HUES6 (cell line): ENCODE measurements at regions not wholly inside any gene's neighbourhood (a gene's known extent, or its start where the extent isn't known, plus 50 kb on each side); places are given as distances from the start of the nearest gene placed in this dataset.

Experiments used
- H3K27ac ChIP-seq: 2 replicates; pipeline ENCODE4 v1.7.0; 2013; ENCODE audit warnings: low read depth, mild to moderate bottlenecking, low read length, inconsistent platforms
- H3K27me3 ChIP-seq: 2 replicates; pipeline ENCODE4 v1.6.1; 2013; ENCODE audit warnings: low read length; ENCODE audit not compliant: control insufficient read depth, insufficient read depth
- H3K36me3 ChIP-seq: 2 replicates; pipeline ENCODE4 v1.6.1; 2013; ENCODE audit warnings: low read length; ENCODE audit not compliant: control insufficient read depth, insufficient read depth
- H3K4me1 ChIP-seq: 2 replicates; pipeline ENCODE4 v1.6.1; 2013; ENCODE audit warnings: low read length; ENCODE audit not compliant: control insufficient read depth, insufficient read depth
- H3K4me3 ChIP-seq: 2 replicates; pipeline ENCODE4 v1.5.1; 2013; ENCODE audit warnings: low read depth, low read length
- H3K9ac ChIP-seq: one replicate; pipeline ENCODE4 v1.6.1; 2013; ENCODE audit warnings: mild to moderate bottlenecking, low read length
- H3K9me3 ChIP-seq: 2 replicates; pipeline ENCODE4 v1.6.1; 2013; ENCODE audit warnings: low read depth, low read length; ENCODE audit not compliant: control insufficient read depth, insufficient read depth

DNA sequence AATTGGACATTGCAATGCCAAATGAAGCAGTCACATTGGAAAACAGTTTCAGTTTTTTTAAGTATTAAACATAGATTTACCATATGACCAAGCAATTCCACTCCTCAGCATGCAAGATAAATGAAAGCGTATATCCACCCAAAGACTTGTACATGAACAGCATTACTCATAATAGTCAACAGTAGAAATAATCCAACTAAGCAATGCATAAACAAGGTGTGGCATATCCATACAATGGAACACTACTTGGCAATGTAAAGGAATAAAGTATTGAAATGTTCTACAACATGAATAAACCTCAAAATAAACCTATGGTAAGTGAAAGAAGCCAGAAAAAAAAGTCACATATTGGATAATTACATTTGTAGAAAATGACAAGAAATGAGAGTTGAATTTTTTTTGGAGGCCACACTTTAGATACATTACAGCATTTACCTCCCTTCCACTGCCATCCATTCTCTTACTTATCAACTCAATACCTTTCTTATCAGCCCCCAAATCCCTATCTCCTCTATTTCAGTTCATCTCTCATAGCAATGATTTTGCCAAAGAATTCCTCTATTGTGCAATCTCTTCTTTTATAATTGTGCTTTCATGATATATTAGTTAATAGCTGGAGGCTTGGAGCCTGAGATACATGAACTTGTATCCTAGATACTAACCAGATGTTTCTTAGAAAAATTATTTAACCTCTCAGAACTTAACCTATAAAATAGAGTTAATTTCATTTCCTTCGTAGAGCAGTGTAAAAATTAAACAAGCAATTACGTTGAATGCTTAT, 414.2 kb upstream of the C1orf87 start:
- Histone ChIP-seq H3K9me3 (peaks cover 3% of the 10 kb centered on the region), H3K36me3 (no peaks in the 10 kb centered on the region), H3K9ac (no peak overlapping the region), H3K27me3 (no peaks in the 10 kb centered on the region), H3K4me1 (no peaks in the 10 kb centered on the region; the same call in 1 of the 2 replicates), H3K4me3 (no peak overlapping the region), H3K27ac (no peak overlapping the region)

DNA sequence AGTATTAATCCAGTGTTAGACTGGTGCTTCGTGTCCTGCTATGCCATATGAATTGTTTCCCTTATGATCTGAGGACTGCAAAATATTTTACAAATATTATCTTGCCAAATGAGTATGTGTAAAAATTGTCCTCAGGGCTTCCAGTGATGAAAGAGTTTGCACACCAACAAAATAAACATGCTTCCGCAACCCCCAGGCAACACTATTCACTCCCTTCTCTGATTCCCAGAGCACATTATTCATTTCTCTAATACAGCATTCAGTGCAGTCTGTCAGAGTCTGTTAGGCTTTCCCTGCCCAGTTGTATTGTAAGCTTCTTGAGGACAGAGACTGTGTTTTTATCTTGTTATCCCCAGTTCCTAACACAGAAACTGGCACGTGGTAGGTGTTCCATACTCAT, 409.9 kb upstream of the C1orf87 start:
- Histone ChIP-seq H3K36me3 (no peaks in the 10 kb centered on the region), H3K4me1 (no peaks in the 10 kb centered on the region), H3K4me3 (no peak overlapping the region), H3K27ac (no peak overlapping the region), H3K27me3 (no peaks in the 10 kb centered on the region), H3K9me3 (0 out of 2 replicates have a peak, but pooled peaks cover 2% of the 10 kb centered on the region), H3K9ac (no peak overlapping the region)

DNA sequence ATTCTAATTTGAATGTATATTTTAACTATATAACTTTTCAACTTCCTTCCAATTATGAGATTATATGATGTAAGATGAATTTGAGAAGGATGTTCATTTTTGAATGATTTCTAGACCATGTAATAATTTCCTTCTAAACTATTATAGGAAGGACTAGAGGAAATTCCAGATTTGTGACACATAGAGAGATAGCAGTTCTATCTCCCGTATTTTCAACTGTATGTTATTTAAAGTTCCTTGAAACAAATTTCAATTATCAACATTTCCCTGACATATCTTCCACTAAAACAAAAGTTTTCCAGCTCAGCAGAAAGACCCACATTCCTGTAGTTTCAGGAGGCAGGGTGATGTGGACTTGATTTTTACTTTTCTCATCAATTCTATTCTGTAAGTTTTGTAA, 396.7 kb upstream of the C1orf87 start:
- no peaks in the 10 kb centered on the region for H3K36me3 ChIP-seq
- no peak overlapping the region for H3K27ac ChIP-seq
- H3K9me3 ChIP-seq: no peaks in the 10 kb centered on the region
- H3K9ac ChIP-seq: no peak overlapping the region
- H3K4me1 ChIP-seq: no peaks in the 10 kb centered on the region
- H3K4me3 ChIP-seq: no peak overlapping the region
- H3K27me3 ChIP-seq: no peaks in the 10 kb centered on the region

GRCh38 chr1:60463786-60464185, 390.2 kb upstream of the C1orf87 start:
- Histone ChIP-seq H3K36me3 (no peaks in the 10 kb centered on the region), H3K27ac (no peak overlapping the region), H3K4me3 (no peak overlapping the region), H3K9ac (no peak overlapping the region), H3K27me3 (no peaks in the 10 kb centered on the region), H3K9me3 (no peaks in the 10 kb centered on the region), H3K4me1 (no peaks in the 10 kb centered on the region)

DNA sequence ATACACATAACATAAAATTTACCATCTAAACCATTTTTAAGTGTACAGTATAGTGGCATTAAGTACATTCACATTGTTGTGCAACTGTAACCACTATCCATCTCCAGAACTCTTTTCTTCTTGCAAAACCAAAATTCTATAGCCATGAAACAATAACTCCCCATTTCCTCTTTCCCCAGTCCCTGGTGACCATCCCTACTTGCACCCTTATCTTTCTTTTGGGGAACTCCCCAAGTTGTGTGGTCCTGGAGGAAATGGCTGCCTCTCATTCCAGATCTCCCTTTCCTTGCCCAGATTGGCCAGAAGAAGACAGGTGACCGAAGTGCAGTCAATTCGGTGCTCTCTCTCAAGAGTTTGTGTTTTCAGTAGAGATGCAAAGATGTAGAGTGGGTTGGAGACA, 389.6 kb upstream of the C1orf87 start:
- Histone ChIP-seq H3K27me3 (no peaks in the 10 kb centered on the region), H3K4me1 (no peaks in the 10 kb centered on the region)

DNA sequence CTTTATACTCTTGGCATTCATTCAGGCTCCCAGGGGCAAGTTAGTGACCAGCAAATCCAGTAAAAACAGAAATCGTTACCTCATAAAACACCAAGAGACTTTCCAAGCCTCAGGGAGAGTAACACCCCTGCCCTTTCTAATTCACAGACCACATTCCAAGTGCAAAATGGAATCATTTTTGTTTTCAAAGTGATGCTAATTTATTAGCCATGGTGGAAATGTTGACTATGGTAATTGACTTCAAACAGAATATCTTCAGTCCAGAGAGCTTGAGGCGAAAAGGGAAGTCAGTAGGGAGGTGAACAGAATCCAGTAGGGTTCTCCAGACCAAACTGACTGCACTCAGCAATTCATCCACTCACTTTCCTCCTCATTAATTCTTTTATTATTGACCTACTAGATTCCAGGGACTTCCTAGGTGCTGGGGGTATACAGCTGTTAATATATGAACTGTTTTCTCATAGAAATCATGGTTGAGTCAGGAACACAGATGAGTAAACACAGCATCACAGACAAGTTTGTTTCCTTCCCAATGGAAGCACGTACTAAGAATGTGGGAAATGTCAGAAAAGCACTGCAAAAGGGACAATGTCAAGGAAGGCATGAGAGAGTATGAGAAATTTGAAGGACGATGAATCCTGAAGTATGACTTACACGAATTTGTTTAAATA, 388.5 kb upstream of the C1orf87 start:
- H3K9me3 ChIP-seq: no peaks in the 10 kb centered on the region
- no peak overlapping the region for H3K4me3 ChIP-seq
- no peaks in the 10 kb centered on the region for H3K27me3 ChIP-seq
- H3K27ac ChIP-seq: no peak overlapping the region
- H3K4me1 ChIP-seq: no peaks in the 10 kb centered on the region
- no peak overlapping the region for H3K9ac ChIP-seq
- no peaks in the 10 kb centered on the region for H3K36me3 ChIP-seq

More for the DNA sequence above, 389.6 kb upstream of the C1orf87 start:
- Histone ChIP-seq H3K27ac (no peak overlapping the region), H3K36me3 (no peaks in the 10 kb centered on the region), H3K9ac (no peak overlapping the region), H3K9me3 (no peaks in the 10 kb centered on the region), H3K4me3 (no peak overlapping the region)

DNA sequence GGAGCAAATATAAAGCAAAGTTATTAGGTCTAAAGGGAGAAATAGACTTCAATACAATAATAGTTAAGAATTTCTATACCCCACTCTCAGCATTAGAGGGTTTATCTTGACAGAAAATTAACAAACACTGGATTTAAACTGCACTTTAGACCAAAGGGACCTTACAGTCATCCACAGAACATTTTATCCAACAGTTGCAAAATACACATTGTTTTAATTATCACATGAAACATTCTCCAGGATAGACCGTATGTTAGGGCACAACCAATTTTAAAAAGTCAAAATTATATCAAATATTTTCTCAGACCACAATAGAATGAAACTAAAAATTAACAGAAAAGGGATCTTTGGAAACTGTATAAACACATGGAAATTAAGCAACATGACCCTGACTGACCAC, 384.5 kb upstream of the C1orf87 start:
- no peaks in the 10 kb centered on the region for H3K27me3 ChIP-seq
- no peaks in the 10 kb centered on the region for H3K4me1 ChIP-seq
- H3K27ac ChIP-seq: no peak overlapping the region
- H3K9me3 ChIP-seq: no peaks in the 10 kb centered on the region
- H3K36me3 ChIP-seq: no peaks in the 10 kb centered on the region
- H3K9ac ChIP-seq: no peak overlapping the region
- no peak overlapping the region for H3K4me3 ChIP-seq

- no peak overlapping the region for H3K9ac ChIP-seq
- no peaks in the 10 kb centered on the region for H3K36me3 ChIP-seq
- no peaks in the 10 kb centered on the region for H3K4me1 ChIP-seq
- no peak overlapping the region for H3K27ac ChIP-seq
- H3K9me3 ChIP-seq: no peaks in the 10 kb centered on the region
- H3K27me3 ChIP-seq: no peaks in the 10 kb centered on the region
- no peak overlapping the region for H3K4me3 ChIP-seq
Measured at GRCh38 chr1:60449876-60450275, 376.3 kb upstream of the C1orf87 start.

DNA sequence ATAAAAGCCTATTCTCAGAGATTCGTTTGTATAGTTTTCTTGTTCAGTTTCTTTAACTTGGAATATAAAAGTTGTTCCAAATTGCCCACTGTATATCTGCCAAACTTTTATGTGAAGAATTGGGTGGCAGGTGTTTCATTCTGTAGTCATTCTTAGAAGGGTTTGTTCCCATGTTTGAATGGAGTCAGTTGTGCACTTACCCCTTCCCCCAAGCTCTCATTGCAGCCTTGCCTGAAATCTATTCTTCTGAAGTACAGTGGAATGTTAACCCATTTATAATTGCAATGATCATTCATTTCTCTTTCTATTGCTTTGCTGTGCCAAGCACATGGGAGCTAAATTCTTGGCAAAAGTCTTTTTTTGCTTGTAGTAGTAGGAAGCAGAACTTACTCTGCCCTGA, 375.3 kb upstream of the C1orf87 start:
- no peaks in the 10 kb centered on the region for H3K27me3 ChIP-seq
- no peak overlapping the region for H3K9ac ChIP-seq
- H3K27ac ChIP-seq: no peak overlapping the region
- no peaks in the 10 kb centered on the region for H3K9me3 ChIP-seq
- no peaks in the 10 kb centered on the region for H3K4me1 ChIP-seq
- H3K4me3 ChIP-seq: no peak overlapping the region
- no peaks in the 10 kb centered on the region for H3K36me3 ChIP-seq

- H3K4me3 ChIP-seq: no peak overlapping the region
- no peak overlapping the region for H3K27ac ChIP-seq
- H3K36me3 ChIP-seq: no peaks in the 10 kb centered on the region
- H3K27me3 ChIP-seq: no peaks in the 10 kb centered on the region
- no peak overlapping the region for H3K9ac ChIP-seq
- H3K4me1 ChIP-seq: no peaks in the 10 kb centered on the region
- no peaks in the 10 kb centered on the region for H3K9me3 ChIP-seq
Measured at GRCh38 chr1:60444680-60445079, 371.1 kb upstream of the C1orf87 start.

DNA sequence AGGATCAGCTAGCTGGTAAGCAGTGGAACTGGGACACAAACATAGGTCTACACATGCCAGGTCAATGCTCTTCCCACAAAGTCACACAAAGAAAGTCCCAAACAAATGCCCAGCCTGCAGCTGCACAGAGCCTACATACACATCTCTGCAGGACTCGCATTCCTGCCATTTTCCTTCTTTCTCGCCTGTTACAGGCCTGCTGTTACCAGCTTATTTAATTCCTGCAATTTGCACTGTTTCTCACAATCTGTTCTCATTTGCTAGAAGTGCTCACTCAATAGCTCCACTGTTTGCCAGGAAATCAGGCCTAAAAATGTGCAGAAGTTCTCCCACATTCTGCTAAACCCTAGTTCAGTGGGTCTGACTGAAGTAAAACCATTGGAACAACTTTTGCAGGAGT, 362.6 kb upstream of the C1orf87 start:
- Histone ChIP-seq H3K9me3 (peaks cover 17% of the 10 kb centered on the region), H3K27ac (no peak overlapping the region), H3K4me1 (no peaks in the 10 kb centered on the region), H3K27me3 (no peaks in the 10 kb centered on the region), H3K36me3 (no peaks in the 10 kb centered on the region), H3K4me3 (no peak overlapping the region), H3K9ac (no peak overlapping the region)
